Lower lobe of right lung (tissue), 2 donors: ENCODE measurements at regions not wholly inside any gene's neighbourhood (a gene's known extent, or its start where the extent isn't known, plus 50 kb on each side); places are given as distances from the start of the nearest gene placed in this dataset.

Experiments used
- ATAC-seq, 2 donors: fragments of 200-7000 bp; cut with Tn5 transposase; one replicate each; pipeline ENCODE4 v1.9.1; 2020 to 2022; ENCODE audit warnings: mild to moderate bottlenecking in 2 of 2, moderate library complexity in 2 of 2
- DNase-seq: peaks from one replicate; pipeline ENCODE4 v3.0.0-alpha.2; 2020
- H3K27ac ChIP-seq: fragments of 200-600 bp; one replicate; pipeline ENCODE4 v1.8.0; 2022
- H3K27me3 ChIP-seq: fragments of 200-600 bp; one replicate; pipeline ENCODE4 v1.8.0; 2022; ENCODE audit warnings: low read depth
- H3K36me3 ChIP-seq: fragments of 200-600 bp; one replicate; pipeline ENCODE4 v1.8.0; 2022; ENCODE audit warnings: mild to moderate bottlenecking
- H3K4me1 ChIP-seq: fragments of 200-600 bp; one replicate; pipeline ENCODE4 v1.8.0; 2022
- H3K4me3 ChIP-seq: fragments of 200-600 bp; one replicate; pipeline ENCODE4 v1.8.0; 2022; ENCODE audit warnings: mild to moderate bottlenecking
- H3K9me3 ChIP-seq: fragments of 200-600 bp; one replicate; pipeline ENCODE4 v1.8.0; 2022
- CTCF ChIP-seq: fragments of 200-600 bp; IDR thresholded peaks from one replicate; pipeline ENCODE4 v1.8.0; 2022; ENCODE audit warnings: antibody characterized with exemption, mild to moderate bottlenecking
- intact Hi-C: fragments of 100-400 bp; cut with DNase I; formaldehyde crosslinking; loops from one replicate; pipeline ENCODE4 v1.11.0; 2022
- donor health status: DM: no; HTN: yes; CAD: no; lungs with severe emphysema.

DNA sequence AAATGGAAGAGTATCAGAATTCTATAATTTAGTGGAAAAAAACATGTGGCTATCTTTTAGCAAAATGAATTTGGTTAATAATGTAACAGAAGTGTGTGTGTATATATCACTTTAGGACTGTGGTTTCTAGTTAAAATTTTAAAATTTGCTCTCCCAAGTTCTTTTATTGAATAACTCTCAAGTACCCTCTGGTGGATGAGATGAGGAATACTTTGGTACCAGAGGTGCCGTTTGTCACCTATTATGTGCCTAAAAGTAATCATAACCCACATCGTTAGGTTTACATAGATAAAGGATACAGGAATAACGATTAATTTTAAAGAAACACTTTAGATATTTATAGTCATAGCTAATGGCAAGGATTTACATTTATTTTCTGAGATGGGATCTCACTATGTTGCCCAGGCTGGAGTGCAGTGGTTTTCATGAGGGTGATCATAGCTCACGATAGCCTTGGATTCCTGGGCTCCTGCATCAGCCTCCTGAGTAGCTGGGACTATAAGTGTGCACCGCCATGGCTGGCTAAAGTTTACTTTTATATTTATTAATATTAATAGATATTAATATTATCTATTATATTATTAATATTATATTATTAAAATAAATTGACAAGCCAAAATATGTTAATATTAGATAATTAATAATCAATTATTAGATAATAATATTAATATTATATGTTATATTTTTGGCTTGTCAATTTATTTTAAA lies 66.7 kb upstream of the CAPRIN1 start:
- no peaks in the 10 kb centered on the region for H3K9me3 ChIP-seq
- intact Hi-C loops, result no loop called here

GRCh38 chr11:33982661-33983060 lies 68.9 kb upstream of the CAPRIN1 start:
- intact Hi-C loops, result no loop called here

More for the DNA sequence above, 66.7 kb upstream of the CAPRIN1 start:
- no peaks in the 10 kb centered on the region for H3K27me3 ChIP-seq
- DNase-seq, result no peak
- no peak for ATAC-seq
- H3K36me3 ChIP-seq, result no peaks in the 10 kb centered on the region
- TF ChIP-seq CTCF, result no peak
- H3K4me1 ChIP-seq, result no peaks in the 10 kb centered on the region
- H3K4me3 ChIP-seq, result no peak overlapping the region
- H3K27ac ChIP-seq, result no peak overlapping the region

DNA sequence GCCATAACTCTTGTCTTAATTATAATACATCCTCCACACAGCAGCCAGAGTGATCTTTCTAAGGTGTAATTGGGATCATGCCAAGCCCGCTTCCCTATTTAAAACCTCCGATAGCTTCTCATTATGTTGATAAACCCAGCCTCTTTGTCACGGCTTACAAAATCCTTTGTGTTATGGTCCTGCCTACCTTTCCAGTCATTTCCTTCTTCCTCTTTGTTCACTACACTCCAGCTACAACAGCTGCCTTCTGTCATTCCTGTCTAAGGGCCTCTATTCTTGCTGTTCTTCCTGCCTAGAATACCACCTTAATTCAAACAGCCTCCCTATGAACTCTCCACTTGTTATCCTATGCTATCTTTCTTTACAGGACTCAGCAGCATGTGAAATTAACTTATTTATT lies 70.6 kb upstream of the CAPRIN1 start:
- intact Hi-C loops, result no loop called here
- H3K4me3 ChIP-seq, result no peak overlapping the region
- DNase-seq, result no peak
- no peaks in the 10 kb centered on the region for H3K27me3 ChIP-seq
- peaks cover 6% of the 10 kb centered on the region for H3K4me1 ChIP-seq
- TF ChIP-seq CTCF, result no peak
- no peaks in the 10 kb centered on the region for H3K9me3 ChIP-seq
- H3K36me3 ChIP-seq, result no peaks in the 10 kb centered on the region
- H3K27ac ChIP-seq, result no peak overlapping the region
- ATAC-seq, result no peak

More at GRCh38 chr11:33982661-33983060, 68.9 kb upstream of the CAPRIN1 start:
- no peaks in the 10 kb centered on the region for H3K27me3 ChIP-seq
- H3K4me3 ChIP-seq, result no peak overlapping the region
- ATAC-seq, result no peak
- H3K9me3 ChIP-seq, result no peaks in the 10 kb centered on the region
- H3K36me3 ChIP-seq, result no peaks in the 10 kb centered on the region
- TF ChIP-seq CTCF, result no peak
- no peak for DNase-seq
- H3K27ac ChIP-seq, result no peak overlapping the region
- H3K4me1 ChIP-seq, result no peaks in the 10 kb centered on the region

- intact Hi-C loops, result no loop called here
- no peak overlapping the region for H3K4me3 ChIP-seq
Measured at GRCh38 chr11:33978376-33978775, 73.2 kb upstream of the CAPRIN1 start.

DNA sequence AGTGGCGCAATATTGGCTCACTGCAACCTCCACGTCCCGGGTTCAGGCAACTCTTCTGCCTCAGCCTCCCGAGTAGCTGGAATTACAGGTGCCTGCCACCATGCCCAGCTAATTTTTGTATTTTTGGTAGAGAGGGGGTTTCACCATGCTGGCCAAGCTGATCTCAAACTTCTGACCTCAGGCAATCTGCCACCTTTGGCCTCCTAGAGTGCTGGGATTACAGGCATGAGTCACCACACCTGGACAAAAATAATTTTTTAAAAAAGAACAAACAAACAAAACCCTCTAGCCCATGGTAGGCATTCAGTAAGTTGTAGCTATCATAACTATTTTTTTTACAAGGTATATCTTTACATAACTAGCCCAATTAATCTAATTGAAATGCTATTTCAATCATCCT lies 73.9 kb upstream of the CAPRIN1 start:
- intact Hi-C loops, result no loop called here

More at GRCh38 chr11:33978376-33978775, 73.2 kb upstream of the CAPRIN1 start:
- H3K9me3 ChIP-seq, result no peaks in the 10 kb centered on the region
- no peaks in the 10 kb centered on the region for H3K27me3 ChIP-seq
- H3K4me1 ChIP-seq, result peaks cover 6% of the 10 kb centered on the region
- no peak for DNase-seq
- no peak overlapping the region for H3K27ac ChIP-seq
- no peak for TF ChIP-seq CTCF
- no peaks in the 10 kb centered on the region for H3K36me3 ChIP-seq
- ATAC-seq, result no peak

More for the DNA sequence above, 73.9 kb upstream of the CAPRIN1 start:
- DNase-seq, result no peak
- Histone ChIP-seq H3K27ac (no peak overlapping the region), H3K9me3 (no peaks in the 10 kb centered on the region), H3K27me3 (no peaks in the 10 kb centered on the region), H3K4me1 (peaks cover 6% of the 10 kb centered on the region), H3K36me3 (no peaks in the 10 kb centered on the region), H3K4me3 (no peak overlapping the region)
- no peak for TF ChIP-seq CTCF
- ATAC-seq, result no peak
